Peyer's patch (tissue), 4 donors: ENCODE measurements at regions not wholly inside any gene's neighbourhood (a gene's known extent, or its start where the extent isn't known, plus 50 kb on each side); places are given as distances from the start of the nearest gene placed in this dataset.
"Not testable (repeated sequence)": the region's sequence is repeated elsewhere in the genome, so short reads cannot be mapped to it uniquely, and the experiment has no call there.

Experiments used
- DNase-seq, 3 donors: peaks; one replicate each; pipeline ENCODE4 v3.0.0-alpha.2; 2017 to 2019
- H3K27ac ChIP-seq, 4 donors: fragments of 200-600 bp; sonication (generic); one replicate each; pipeline ENCODE4 v1.5.1; 2016 to 2019
- H3K27me3 ChIP-seq, 2 donors: fragments of 200-600 bp; sonication (generic); one replicate each; pipeline ENCODE4 v1.5.1; 2019
- H3K36me3 ChIP-seq, 3 donors: fragments of 200-600 bp; sonication (generic); one replicate each; pipeline ENCODE4 v1.5.1; 2016 to 2019
- H3K4me1 ChIP-seq, 4 donors: fragments of 200-600 bp; sonication (generic); one replicate each; pipeline ENCODE4 v1.5.1; 2016 to 2019
- H3K4me3 ChIP-seq, 4 donors: fragments of 200-600 bp; sonication (generic); 1 replicate in 3 of 4; 2 replicates in 1 of 4; pipeline ENCODE4 v1.5.1; 2016 to 2019; ENCODE audit warnings: mild to moderate bottlenecking in 1 of 4
- H3K9me3 ChIP-seq, 4 donors: fragments of 200-600 bp; sonication (generic); one replicate each; pipeline ENCODE4 v1.5.1; 2016 to 2019; ENCODE audit warnings: mild to moderate bottlenecking in 1 of 4
- CTCF ChIP-seq, 6 experiments: fragments of 450-650 bp in 4 of 6; fragments of 200-600 bp in 2 of 6; sonication (generic) in 1 of 6; IDR thresholded peaks; one replicate each; pipeline ENCODE4 v1.5.1; 2017 to 2019; ENCODE audit warnings: antibody characterized with exemption in 6 of 6, mild to moderate bottlenecking in 3 of 6, moderate library complexity in 1 of 6
- POLR2A ChIP-seq, 2 donors: fragments of 450-650 bp; IDR thresholded peaks; one replicate each; pipeline ENCODE4 v1.5.1; 2017; ENCODE audit warnings: antibody characterized with exemption in 2 of 2, mild to moderate bottlenecking in 2 of 2, moderate library complexity in 2 of 2

- DNase-seq: no peak
- Histone ChIP-seq H3K4me3 (no peak overlapping the region), H3K9me3 (no peaks in the 10 kb centered on the region), H3K4me1 (no peaks in the 10 kb centered on the region), H3K36me3 (no peaks in the 10 kb centered on the region), H3K27ac (no peak overlapping the region), H3K27me3 (no peaks in the 10 kb centered on the region)
- TF ChIP-seq CTCF (IDR thresholded peaks at IDR 0.05): peak in 2 of 6 experiments; percentile 9 to 27
- no peak for TF ChIP-seq POLR2A (IDR thresholded peaks at IDR 0.05)
Observed at GRCh38 chr12:40446385-40446784, 221.6 kb downstream of the LRRK2 start.

- H3K36me3 ChIP-seq, H3K4me3 ChIP-seq, DNase-seq, H3K27ac ChIP-seq, H3K27me3 ChIP-seq, H3K9me3 ChIP-seq, H3K4me1 ChIP-seq: not testable (repeated sequence)
Observed at GRCh38 chr12:40448523-40448922, 223.7 kb downstream of the LRRK2 start.

DNA sequence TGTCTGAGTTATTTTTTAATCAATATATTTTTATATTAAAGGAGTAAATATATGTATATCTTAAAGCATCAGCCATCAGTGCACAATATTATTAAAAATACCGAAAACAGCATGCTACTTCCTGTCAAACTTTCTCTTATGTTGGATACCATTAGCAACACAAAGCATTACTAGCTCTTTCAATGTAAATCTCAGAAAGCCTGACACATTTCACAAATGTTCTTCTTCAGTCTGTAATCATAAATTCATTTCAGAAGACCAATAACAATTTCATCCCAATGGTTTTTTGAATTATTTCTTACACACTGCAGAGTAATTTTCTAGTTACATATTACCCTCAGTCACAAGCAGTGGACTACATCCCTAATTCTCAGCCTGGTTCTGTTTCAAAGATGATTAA lies 226.9 kb downstream of the LRRK2 start:
- Histone ChIP-seq H3K27ac (no peak overlapping the region), H3K27me3 (no peaks in the 10 kb centered on the region), H3K36me3 (no peaks in the 10 kb centered on the region), H3K9me3 (no peaks in the 10 kb centered on the region), H3K4me1 (no peaks in the 10 kb centered on the region), H3K4me3 (no peak overlapping the region)
- TF ChIP-seq POLR2A (IDR thresholded peaks at IDR 0.05): no peak
- TF ChIP-seq CTCF (IDR thresholded peaks at IDR 0.05): no peak
- DNase-seq: no peak

DNA sequence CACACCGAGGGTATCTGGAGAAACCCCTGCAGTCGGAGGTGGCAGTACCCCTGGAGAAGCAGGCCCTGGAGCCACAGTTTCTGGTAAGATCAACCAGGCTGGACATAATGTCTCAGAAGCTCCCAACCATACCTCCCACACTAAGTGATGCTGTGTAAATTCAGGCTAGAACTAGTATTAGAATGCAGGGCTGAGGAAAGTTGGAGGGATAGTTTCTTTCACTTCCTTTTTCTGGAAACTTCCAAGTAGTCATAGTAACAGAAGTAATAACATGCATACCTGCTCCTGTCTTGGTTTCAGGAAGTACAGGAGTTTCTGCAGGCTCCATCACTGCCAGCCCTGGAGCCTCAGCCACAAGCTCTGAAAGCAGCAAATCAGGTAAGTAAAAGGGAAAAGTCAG lies 228.1 kb upstream of the CNTN1 start:
- Histone ChIP-seq H3K9me3 (no peaks in the 10 kb centered on the region), H3K4me1 (no peaks in the 10 kb centered on the region), H3K36me3 (no peaks in the 10 kb centered on the region), H3K27ac (no peak overlapping the region), H3K27me3 (no peaks in the 10 kb centered on the region), H3K4me3 (no peak overlapping the region)
- DNase-seq: no peak
- TF ChIP-seq CTCF (IDR thresholded peaks at IDR 0.05) (no peak), POLR2A (IDR thresholded peaks at IDR 0.05) (no peak)

GRCh38 chr12:40469736-40470135 lies 222.5 kb upstream of the CNTN1 start:
- Histone ChIP-seq H3K27ac (no peak overlapping the region), H3K9me3 (no peaks in the 10 kb centered on the region), H3K4me1 (no peaks in the 10 kb centered on the region), H3K36me3 (no peaks in the 10 kb centered on the region), H3K4me3 (no peak overlapping the region), H3K27me3 (no peaks in the 10 kb centered on the region)
- no peak for DNase-seq
- no peak for TF ChIP-seq CTCF (IDR thresholded peaks at IDR 0.05)
- TF ChIP-seq POLR2A (IDR thresholded peaks at IDR 0.05): no peak

- TF ChIP-seq CTCF (IDR thresholded peaks at IDR 0.05) (no peak), POLR2A (IDR thresholded peaks at IDR 0.05) (no peak)
- H3K27ac ChIP-seq: no peak overlapping the region
- no peak overlapping the region for H3K4me3 ChIP-seq
- no peaks in the 10 kb centered on the region for H3K4me1 ChIP-seq
- no peaks in the 10 kb centered on the region for H3K9me3 ChIP-seq
- no peaks in the 10 kb centered on the region for H3K27me3 ChIP-seq
- DNase-seq: no peak
- H3K36me3 ChIP-seq: no peaks in the 10 kb centered on the region
Observed at GRCh38 chr12:40473962-40474361, 218.3 kb upstream of the CNTN1 start.
